Subcutaneous abdominal adipose tissue (tissue), 5 donors: ENCODE measurements at regions not wholly inside any gene's neighbourhood (a gene's known extent, or its start where the extent isn't known, plus 50 kb on each side); places are given as distances from the start of the nearest gene placed in this dataset.

Experiments
- H3K27ac ChIP-seq: one replicate; pipeline ENCODE4 v1.7.0; 2013; ENCODE audit warnings: low read depth, mild to moderate bottlenecking, inconsistent platforms, low read length, moderate library complexity
- H3K27me3 ChIP-seq, 5 donors: one replicate each; pipeline ENCODE4 v1.7.0; 2013; ENCODE audit warnings: low read length in 5 of 5, inconsistent platforms in 1 of 5; ENCODE audit not compliant: control insufficient read depth in 5 of 5, insufficient read depth in 4 of 5
- H3K36me3 ChIP-seq, 5 donors: one replicate each; pipeline ENCODE4 v1.7.0; 2013; ENCODE audit warnings: low read length in 5 of 5; ENCODE audit not compliant: control insufficient read depth in 5 of 5, insufficient read depth in 5 of 5
- H3K4me1 ChIP-seq, 5 donors: one replicate each; pipeline ENCODE4 v1.7.0; 2013; ENCODE audit warnings: low read length in 5 of 5, mild to moderate bottlenecking in 3 of 5, moderate library complexity in 1 of 5; ENCODE audit not compliant: control insufficient read depth in 5 of 5, insufficient read depth in 5 of 5
- H3K4me3 ChIP-seq, 5 donors: one replicate each; pipeline ENCODE4 v1.7.0; 2013; ENCODE audit warnings: low read length in 5 of 5, low read depth in 1 of 5
- H3K9ac ChIP-seq, 5 donors: one replicate each; pipeline ENCODE4 v1.7.0; 2013; ENCODE audit warnings: low read length in 5 of 5, mild to moderate bottlenecking in 4 of 5, moderate library complexity in 3 of 5
- H3K9me3 ChIP-seq, 5 donors: one replicate each; pipeline ENCODE4 v1.7.0; 2013; ENCODE audit warnings: low read length in 5 of 5; ENCODE audit not compliant: control insufficient read depth in 5 of 5
- donor health status: healthy.
- donor health status: healthy.
- donor health status: healthy.
- donor health status: healthy.
- donor health status: healthy.

- Histone ChIP-seq H3K27me3 (peaks cover 7 to 26% (median 12%) of the 10 kb centered on the region in 5 donors), H3K4me1 (peaks cover 0 to 22% (median 3%) of the 10 kb centered on the region in 5 donors), H3K9ac (no peak overlapping the region), H3K27ac (no peak overlapping the region), H3K36me3 (no peaks in the 10 kb centered on the region), H3K4me3 (no peak overlapping the region), H3K9me3 (no peaks in the 10 kb centered on the region)
These were observed 204.9 kb upstream of the FOXF1 start for GRCh38 chr16:86305440-86305839.

- no peak overlapping the region for H3K9ac ChIP-seq
- no peak overlapping the region for H3K4me3 ChIP-seq
- H3K4me1 ChIP-seq = peaks cover 0 to 18% (median 3%) of the 10 kb centered on the region in 5 donors
- no peaks in the 10 kb centered on the region for H3K9me3 ChIP-seq
- H3K36me3 ChIP-seq = no peaks in the 10 kb centered on the region
- H3K27me3 ChIP-seq = peaks cover 3 to 21% (median 10%) of the 10 kb centered on the region in 5 donors
- H3K27ac ChIP-seq = no peak overlapping the region
These were observed 204.2 kb upstream of the FOXF1 start for GRCh38 chr16:86306011-86306644.

GRCh38 chr16:86306811-86307513 lies 203.4 kb upstream of the FOXF1 start:
- no peak overlapping the region for H3K4me3 ChIP-seq
- no peaks in the 10 kb centered on the region for H3K36me3 ChIP-seq
- H3K4me1 ChIP-seq = peaks cover 0 to 16% (median 3%) of the 10 kb centered on the region in 5 donors
- peaks cover 5 to 23% (median 13%) of the 10 kb centered on the region in 5 donors for H3K27me3 ChIP-seq
- no peak overlapping the region for H3K9ac ChIP-seq
- no peak overlapping the region for H3K27ac ChIP-seq
- H3K9me3 ChIP-seq = no peaks in the 10 kb centered on the region

GRCh38 chr16:86307514-86307903 lies 202.8 kb upstream of the FOXF1 start:
- Histone ChIP-seq H3K9ac (no peak overlapping the region), H3K4me1 (peaks cover 0 to 16% (median 3%) of the 10 kb centered on the region in 5 donors), H3K36me3 (no peaks in the 10 kb centered on the region), H3K27ac (no peak overlapping the region), H3K9me3 (no peaks in the 10 kb centered on the region), H3K27me3 (peaks cover 5 to 22% (median 13%) of the 10 kb centered on the region in 5 donors), H3K4me3 (no peak overlapping the region)

GRCh38 chr16:86308514-86308913 lies 201.8 kb upstream of the FOXF1 start:
- H3K27me3 ChIP-seq = peaks cover 5 to 25% (median 13%) of the 10 kb centered on the region in 5 donors
- no peak overlapping the region for H3K27ac ChIP-seq
- no peak overlapping the region for H3K9ac ChIP-seq
- H3K4me3 ChIP-seq = no peak overlapping the region
- no peaks in the 10 kb centered on the region for H3K36me3 ChIP-seq
- H3K4me1 ChIP-seq = peaks cover 0 to 15% (median 3%) of the 10 kb centered on the region in 5 donors
- no peaks in the 10 kb centered on the region for H3K9me3 ChIP-seq

- H3K27ac ChIP-seq = no peak overlapping the region
- H3K4me1 ChIP-seq = no peaks in the 10 kb centered on the region
- peaks cover 7 to 21% (median 15%) of the 10 kb centered on the region in 5 donors for H3K27me3 ChIP-seq
- no peaks in the 10 kb centered on the region for H3K9me3 ChIP-seq
- no peak overlapping the region for H3K4me3 ChIP-seq
- H3K9ac ChIP-seq = no peak overlapping the region
- H3K36me3 ChIP-seq = no peaks in the 10 kb centered on the region
These were observed 196.7 kb upstream of the FOXF1 start for GRCh38 chr16:86313631-86314030.

- H3K36me3 ChIP-seq = no peaks in the 10 kb centered on the region
- H3K27ac ChIP-seq = no peak overlapping the region
- peaks cover 7 to 21% (median 16%) of the 10 kb centered on the region in 5 donors for H3K27me3 ChIP-seq
- no peaks in the 10 kb centered on the region for H3K9me3 ChIP-seq
- H3K4me3 ChIP-seq = no peak overlapping the region
- no peak overlapping the region for H3K9ac ChIP-seq
- no peaks in the 10 kb centered on the region for H3K4me1 ChIP-seq
These were observed 195.8 kb upstream of the FOXF1 start for GRCh38 chr16:86314402-86315025.

GRCh38 chr16:86316967-86317812 lies 193.1 kb upstream of the FOXF1 start:
- Histone ChIP-seq H3K9ac (no peak overlapping the region), H3K4me1 (peaks cover 0 to 9% (median 1%) of the 10 kb centered on the region in 5 donors), H3K27me3 (peaks cover 0 to 20% (median 13%) of the 10 kb centered on the region in 5 donors), H3K27ac (no peak overlapping the region), H3K36me3 (no peaks in the 10 kb centered on the region), H3K4me3 (no peak overlapping the region), H3K9me3 (no peaks in the 10 kb centered on the region)

- peaks cover 0 to 17% (median 6%) of the 10 kb centered on the region in 5 donors for H3K4me1 ChIP-seq
- no peaks in the 10 kb centered on the region for H3K9me3 ChIP-seq
- H3K27ac ChIP-seq = no peak overlapping the region
- no peak overlapping the region for H3K9ac ChIP-seq
- H3K36me3 ChIP-seq = no peaks in the 10 kb centered on the region
- H3K27me3 ChIP-seq = peaks cover 0 to 21% (median 16%) of the 10 kb centered on the region in 5 donors
- H3K4me3 ChIP-seq = no peak overlapping the region
These were observed 192.3 kb upstream of the FOXF1 start for GRCh38 chr16:86317813-86318650.
